Stimulated activated CD8-positive, alpha-beta memory T cell treated with anti-CD3 and anti-CD28 coated beads, Interleukin-7, amount 100 ng/mL, for 48 hours (primary cell): ENCODE measurements at regions not wholly inside any gene's neighbourhood (a gene's known extent, or its start where the extent isn't known, plus 50 kb on each side); places are given as distances from the start of the nearest gene placed in this dataset.
"Not testable (repeated sequence)": the region's sequence is repeated elsewhere in the genome, so short reads cannot be mapped to it uniquely, and the experiment has no call there.

Experiments
- DNase-seq, 2 donors: peaks; one replicate each; pipeline ENCODE4 v3.0.0-alpha.2; 2020; ENCODE audit warnings: low read depth in 1 of 2; ENCODE audit errors: extremely low read depth in 1 of 2

- DNase-seq: no peak
Measured at GRCh38 chr1:181319907-181320306, 163.4 kb upstream of the CACNA1E start.

- peak; percentile 40 to 68 for DNase-seq
Measured at GRCh38 chr1:181324797-181325616, 158.3 kb upstream of the CACNA1E start.

- DNase-seq: not testable (repeated sequence)
Measured at GRCh38 chr1:181325765-181326164, 157.6 kb upstream of the CACNA1E start.

- DNase-seq: no peak
Measured at GRCh38 chr1:181326348-181326747, 157.0 kb upstream of the CACNA1E start.

- no peak for DNase-seq
Measured at GRCh38 chr1:181327796-181328195, 155.5 kb upstream of the CACNA1E start.

- no peak for DNase-seq
Measured at GRCh38 chr1:181334724-181335123, 148.6 kb upstream of the CACNA1E start.

- DNase-seq: no peak
Measured at GRCh38 chr1:181335631-181336030, 147.7 kb upstream of the CACNA1E start.

GRCh38 chr1:181341026-181341632 is 142.2 kb upstream of the CACNA1E start:
- DNase-seq: no peak

- DNase-seq: no peak
Measured at GRCh38 chr1:181344091-181344490, 139.2 kb upstream of the CACNA1E start.

- no peak for DNase-seq
Measured at GRCh38 chr1:181345146-181345545, 138.2 kb upstream of the CACNA1E start.

- DNase-seq: peak in 1 of 2 donors; percentile 11
Measured at GRCh38 chr1:181347495-181348390, 135.6 kb upstream of the CACNA1E start.

GRCh38 chr1:181349512-181349911 is 133.8 kb upstream of the CACNA1E start:
- DNase-seq: no peak

GRCh38 chr1:181350131-181350530 is 133.2 kb upstream of the CACNA1E start:
- no peak for DNase-seq

- DNase-seq: no peak
Measured at GRCh38 chr1:181351740-181352139, 131.6 kb upstream of the CACNA1E start.

- no peak for DNase-seq
Measured at GRCh38 chr1:181352695-181353094, 130.6 kb upstream of the CACNA1E start.

- DNase-seq: no peak
Measured at GRCh38 chr1:181353526-181353925, 129.8 kb upstream of the CACNA1E start.

GRCh38 chr1:181354865-181355264 is 128.5 kb upstream of the CACNA1E start:
- DNase-seq: no peak

GRCh38 chr1:181356505-181357340 is 126.6 kb upstream of the CACNA1E start:
- DNase-seq: no peak

- no peak for DNase-seq
Measured at GRCh38 chr1:181359012-181359411, 124.3 kb upstream of the CACNA1E start.

- DNase-seq: no peak
Measured at GRCh38 chr1:181364801-181365200, 118.5 kb upstream of the CACNA1E start.
